ENCODE measurements at regions not wholly inside any gene's neighbourhood (a gene's known extent, or its start where the extent isn't known, plus 50 kb on each side); places are given as distances from the start of the nearest gene placed in this dataset.

DNA sequence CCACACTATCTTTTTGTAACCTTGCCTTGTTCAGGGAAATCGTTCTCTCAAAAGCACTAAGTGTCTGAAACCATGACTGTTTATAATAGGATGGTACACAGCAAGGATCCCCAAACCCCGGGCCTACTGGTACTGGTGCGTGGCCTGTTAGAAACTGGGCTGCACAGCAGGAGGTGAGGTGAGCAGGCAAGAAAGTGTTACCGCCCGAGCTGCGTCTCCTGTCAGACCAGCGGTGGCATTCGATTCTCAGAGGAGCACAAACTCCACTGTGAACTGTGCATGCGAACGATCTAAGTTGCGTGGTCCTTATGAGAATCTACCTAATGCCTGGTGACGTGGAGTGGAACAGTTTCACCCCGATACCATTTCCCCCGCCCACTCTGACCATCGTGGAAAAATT lies 81.8 kb upstream of the KCNJ3 start:
- no peak for TF ChIP-seq CTCF (conservative IDR thresholded peaks at IDR 0.05; ENCODE audit: low read depth, low read length)
- TF ChIP-seq EZH2phosphoT487 (IDR thresholded peaks at IDR 0.05; ENCODE audit: borderline replicate concordance, low read length): no peak
- TF ChIP-seq EZH2 (IDR thresholded peaks at IDR 0.05; ENCODE audit: low read length, unreplicated experiment): no peak
